ENCODE measurements at regions not wholly inside any gene's neighbourhood (a gene's known extent, or its start where the extent isn't known, plus 50 kb on each side); places are given as distances from the start of the nearest gene placed in this dataset.

DNA sequence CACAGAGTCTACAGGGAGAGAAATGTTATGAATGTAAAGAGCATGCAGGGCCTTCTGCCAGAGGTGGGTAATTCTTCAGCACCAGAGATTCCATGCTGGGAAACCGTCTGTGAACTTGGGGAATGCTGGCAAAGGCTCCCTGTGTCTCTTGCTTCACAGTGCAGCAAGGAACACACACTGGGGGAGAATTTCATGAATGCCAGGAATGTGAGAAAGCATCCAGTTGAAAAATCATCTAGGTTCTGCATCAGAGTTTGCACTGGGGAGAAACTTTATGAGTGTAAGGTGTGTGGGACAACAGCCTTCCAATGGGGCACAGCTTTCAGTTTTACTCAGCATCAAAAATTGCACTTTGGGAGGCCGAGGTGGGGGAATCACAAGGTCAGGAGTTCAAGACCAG lies 224.3 kb upstream of the IGFBP3 start:
- no peak for DNase-seq

DNA sequence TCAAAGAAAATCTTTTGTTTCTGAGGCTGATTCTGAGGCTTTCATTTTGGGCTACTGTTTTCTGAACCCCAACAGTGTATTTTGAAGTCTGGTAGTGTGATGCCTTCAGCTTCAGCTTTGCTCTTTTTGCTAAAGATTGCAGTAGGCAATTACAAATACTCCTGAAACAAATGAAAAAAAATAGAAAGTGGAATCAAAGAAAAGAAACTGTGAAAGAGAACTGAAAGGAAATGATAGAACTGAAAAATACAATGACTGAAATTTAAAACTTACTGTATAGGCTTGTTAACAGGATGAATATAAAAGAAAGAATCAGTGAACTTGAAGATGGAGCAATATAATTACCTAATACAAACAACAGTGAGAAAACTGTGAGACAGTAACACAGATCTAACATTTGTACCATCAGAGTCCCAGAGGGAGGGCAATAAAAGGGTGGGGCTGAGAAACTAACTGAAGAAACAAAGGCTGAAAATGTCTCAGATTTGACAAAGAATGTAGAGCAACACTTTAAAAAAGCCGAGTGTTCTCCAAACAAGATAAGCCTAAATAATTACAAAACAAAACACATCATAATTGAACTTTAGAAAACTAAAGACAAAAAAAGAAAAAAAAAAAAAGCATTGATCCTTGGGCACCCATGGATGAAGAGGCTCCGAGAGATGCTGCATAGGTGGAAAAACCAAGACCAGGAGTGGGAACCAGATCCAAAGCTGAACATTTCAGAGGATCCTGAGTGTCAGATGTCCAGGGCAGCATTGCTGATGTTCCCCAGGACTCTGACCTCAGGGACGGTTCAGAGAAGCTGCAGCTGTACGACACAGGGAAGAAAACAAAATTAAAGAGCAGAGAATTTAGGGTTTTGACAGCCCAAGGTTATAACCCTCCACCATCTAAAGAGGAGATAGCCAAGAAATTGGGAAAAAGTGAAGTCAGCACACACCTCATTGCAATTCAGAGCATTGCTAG lies 223.2 kb upstream of the IGFBP3 start:
- DNase-seq, result no peak

- no peak for DNase-seq
Measured at GRCh38 chr7:46143421-46143820, 222.3 kb upstream of the IGFBP3 start.

DNA sequence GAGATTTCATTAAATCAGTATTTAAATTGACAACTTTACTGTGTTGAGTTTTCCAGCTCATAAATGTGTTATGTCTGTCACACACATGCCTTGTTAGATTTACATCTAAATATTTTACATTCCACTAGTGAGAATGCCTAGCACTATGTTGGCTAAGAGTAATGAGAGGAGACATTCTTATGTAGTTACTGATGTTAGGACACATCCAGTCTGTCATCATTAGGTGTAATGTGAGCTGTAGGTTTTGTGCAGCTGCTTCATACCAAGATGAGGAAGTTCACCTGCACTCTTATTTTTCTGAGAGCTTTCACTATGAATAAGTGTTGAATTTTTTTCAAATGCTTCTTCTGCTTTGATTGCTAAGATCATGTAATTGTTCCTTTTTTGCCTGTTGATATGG lies 218.0 kb upstream of the IGFBP3 start:
- DNase-seq, result no peak

GRCh38 chr7:46137725-46138124 lies 216.7 kb upstream of the IGFBP3 start:
- no peak for DNase-seq

DNA sequence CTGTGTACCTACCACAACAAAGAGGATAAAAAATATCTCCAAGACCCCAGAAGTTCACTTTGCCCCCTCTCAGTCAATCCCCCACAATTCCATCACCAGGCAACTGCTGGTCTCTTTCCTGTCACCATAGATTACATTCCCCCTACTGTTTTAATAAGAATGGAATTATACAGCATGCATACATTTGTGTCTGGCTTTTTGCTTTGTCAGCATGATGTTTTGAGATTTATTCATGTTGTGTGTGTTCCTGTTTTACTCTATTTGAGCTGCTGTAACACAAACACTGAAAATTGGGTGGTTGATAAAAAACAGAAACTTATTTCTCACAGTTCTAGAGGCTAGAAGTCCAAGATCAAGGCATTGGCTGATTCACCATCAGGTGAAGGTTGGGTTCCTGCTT lies 214.5 kb upstream of the IGFBP3 start:
- DNase-seq, result no peak

DNA sequence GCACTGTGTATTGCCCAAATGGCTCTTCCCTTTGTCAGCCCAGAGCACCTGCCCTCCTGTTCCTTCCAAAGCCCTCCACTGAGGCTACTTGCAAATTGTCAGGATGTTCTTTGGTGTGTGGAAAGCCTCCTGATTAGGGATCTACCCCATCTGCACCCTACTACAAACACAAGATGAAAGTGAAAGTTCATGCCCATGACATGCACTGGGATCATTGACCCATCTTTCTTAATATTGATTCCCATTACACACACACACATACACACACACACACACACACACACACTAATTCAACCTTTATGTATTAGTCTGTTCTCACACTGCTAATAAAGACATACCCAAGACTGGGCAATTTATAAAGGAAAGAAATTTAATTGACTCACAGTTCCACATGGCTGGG lies 213.7 kb upstream of the IGFBP3 start:
- no peak for DNase-seq

GRCh38 chr7:46134385-46134784 lies 213.3 kb upstream of the IGFBP3 start:
- DNase-seq, result no peak

GRCh38 chr7:46133751-46134150 lies 212.7 kb upstream of the IGFBP3 start:
- no peak for DNase-seq

DNA sequence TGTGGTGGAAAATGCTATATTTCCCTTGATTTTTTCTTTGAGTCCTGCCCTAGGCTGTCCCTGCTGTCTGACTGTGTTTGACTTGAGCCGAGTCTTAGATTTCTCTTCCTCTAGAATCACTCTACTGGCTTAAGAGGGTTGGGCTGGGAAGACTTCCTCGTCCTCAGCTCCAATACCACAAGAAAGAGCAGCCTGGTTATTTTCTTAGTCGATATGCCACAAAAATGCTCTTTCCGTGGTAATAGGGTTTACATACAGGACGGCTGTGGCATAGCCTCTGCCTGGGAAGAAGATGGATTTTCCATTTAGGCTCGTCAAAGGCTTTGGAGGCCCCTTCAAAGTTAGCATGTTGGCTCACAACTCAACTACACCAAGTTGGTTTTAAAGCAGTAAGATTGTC lies 212.0 kb upstream of the IGFBP3 start:
- no peak for DNase-seq

DNA sequence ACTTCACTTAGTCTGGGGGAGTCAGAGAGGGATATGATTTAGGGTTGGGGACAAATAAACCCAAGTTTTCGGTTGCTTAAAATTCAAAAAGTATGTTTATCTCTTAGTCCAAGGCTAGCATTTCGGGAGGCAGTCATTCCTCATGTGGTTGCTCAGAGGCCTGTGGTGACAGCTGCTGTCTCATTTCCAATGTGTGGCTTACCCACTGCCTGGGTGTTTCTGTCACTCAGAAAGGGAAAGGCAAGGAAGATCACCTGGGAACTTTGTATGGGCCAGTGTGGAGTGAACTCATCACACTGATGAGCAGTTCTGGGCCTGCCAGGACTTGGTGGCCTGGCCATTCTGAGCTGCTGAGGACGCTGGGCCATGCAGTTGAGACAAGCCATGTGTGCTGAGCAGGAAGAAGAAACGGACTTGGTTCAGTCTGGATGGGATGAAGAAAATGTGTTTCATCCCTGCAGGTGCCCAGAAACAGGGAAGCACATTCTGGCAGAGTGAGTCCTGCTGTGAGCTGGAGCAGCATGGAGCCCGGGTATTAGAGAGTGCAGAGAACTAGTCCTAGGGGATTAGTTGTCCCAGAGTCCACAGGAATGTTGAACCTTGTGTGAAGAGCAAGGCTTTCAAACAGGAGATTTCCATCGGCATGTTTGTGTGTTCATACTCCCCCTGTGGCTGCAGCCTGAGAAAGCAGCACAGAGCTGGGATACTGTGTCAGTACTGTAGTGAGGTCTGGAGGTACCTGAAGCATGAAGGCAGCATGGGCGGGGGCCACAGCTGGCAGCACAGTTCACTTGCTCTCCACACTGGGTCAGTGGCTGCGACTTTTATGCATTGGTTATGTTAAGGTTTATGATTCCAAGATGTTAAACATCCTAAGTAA lies 211.1 kb upstream of the IGFBP3 start:
- peak; percentile 10 for DNase-seq

DNA sequence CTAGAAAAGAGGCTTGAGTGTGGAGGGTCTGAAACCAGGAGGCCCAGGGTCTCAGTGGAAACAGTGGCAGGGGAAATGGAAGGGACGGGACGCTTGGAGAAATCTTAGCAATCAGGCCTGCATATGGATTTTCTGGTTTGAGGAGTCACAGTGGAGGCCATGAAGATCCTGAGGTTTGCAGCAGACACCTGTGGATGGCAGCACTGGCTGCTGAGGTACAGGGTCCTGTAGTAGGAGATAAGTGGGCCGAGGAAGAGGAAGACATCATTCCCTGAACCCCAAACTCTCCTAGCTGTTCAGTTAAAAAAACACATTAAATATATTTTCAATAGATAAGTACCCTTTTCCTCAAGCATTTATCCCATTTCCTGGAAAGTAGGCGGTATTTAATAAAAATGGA lies 208.8 kb upstream of the IGFBP3 start:
- no peak for DNase-seq

DNA sequence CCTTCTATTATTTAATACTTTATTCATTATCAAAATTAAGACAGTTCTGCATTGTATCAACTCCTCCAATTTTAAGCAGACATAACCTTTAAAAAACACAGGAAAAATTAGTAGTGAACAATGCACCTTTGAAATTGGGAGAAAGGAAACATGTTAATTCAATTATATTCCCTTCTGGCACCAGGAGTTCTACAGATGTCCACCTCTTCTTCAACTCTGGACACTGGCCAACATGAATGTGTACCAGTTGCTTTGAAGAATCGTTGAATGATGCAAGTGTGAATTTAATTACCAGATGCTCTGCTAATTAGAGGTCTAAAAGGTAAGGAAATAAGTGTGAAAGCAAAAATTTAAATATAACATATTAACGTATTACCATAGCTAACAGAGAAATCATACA lies 206.7 kb upstream of the IGFBP3 start:
- DNase-seq, result no peak

DNA sequence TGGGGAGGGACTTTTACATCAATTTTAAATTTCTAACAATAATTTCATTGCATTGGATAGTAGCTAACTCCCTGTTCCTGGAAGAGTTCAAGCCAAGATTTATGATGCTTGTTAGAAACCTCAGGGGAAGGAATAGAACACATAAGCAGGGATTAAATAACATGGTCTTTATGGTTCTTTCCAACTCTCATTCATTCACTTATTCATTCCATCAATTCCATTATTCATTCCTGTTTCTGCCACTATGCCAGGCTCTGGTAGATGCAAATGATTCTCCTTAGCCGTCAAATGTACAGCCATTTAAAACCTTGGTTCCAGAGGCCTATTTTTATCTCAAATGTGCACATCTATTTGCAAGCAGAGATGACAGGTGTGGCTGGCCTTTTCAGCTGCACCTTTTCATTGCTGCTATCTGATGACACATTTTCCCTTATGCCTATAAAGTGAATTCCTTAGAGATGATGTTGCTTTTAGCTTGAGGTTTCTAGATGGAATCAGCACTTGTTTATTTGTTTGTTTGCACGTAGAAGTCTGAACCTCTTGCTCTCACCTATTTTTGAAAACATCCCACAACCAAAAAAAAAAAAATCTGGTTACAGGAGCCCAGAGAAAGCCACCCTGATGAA lies 205.7 kb upstream of the IGFBP3 start:
- DNase-seq, result peak; percentile 53

- DNase-seq, result no peak
Measured at GRCh38 chr7:46123756-46124343, 202.8 kb upstream of the IGFBP3 start.

DNA sequence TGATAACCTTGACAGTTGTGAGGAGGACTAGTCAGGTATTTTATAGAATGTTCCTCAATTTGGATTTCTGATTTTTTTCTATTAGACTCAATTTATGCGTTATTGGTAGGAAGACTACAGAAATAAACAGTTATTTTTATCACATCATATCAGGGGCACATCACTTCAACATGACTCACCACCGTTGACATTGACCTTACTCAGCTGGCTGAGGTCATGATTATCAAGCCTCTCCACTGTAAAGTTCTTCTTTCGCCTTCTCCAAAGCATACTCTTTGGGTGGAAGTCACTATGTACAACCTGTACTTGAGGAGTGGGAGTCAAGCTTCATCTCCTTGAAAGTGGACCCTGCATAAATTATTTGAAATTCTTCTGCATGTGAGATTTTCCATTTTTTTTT lies 194.3 kb upstream of the IGFBP3 start:
- no peak for DNase-seq

DNA sequence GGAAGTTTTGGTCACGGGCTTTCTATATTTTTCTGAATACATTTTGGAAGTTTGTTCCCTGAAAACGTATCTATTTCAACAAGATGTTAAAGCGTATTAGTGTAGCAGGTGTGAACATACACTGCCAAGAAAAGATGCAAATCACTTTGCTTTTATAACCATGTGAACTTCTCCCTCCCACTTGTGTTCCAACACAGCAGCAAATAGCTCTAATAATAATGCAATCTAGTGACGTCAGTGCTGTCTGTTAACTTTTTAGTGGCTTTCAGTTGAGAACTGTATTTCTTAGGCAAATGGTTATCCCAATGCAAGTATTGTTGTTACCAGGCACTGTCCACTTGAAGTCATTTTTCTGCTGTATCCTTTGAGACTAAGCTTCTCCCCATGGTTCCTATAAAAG lies 188.4 kb upstream of the IGFBP3 start:
- DNase-seq, result peak; percentile 69

DNA sequence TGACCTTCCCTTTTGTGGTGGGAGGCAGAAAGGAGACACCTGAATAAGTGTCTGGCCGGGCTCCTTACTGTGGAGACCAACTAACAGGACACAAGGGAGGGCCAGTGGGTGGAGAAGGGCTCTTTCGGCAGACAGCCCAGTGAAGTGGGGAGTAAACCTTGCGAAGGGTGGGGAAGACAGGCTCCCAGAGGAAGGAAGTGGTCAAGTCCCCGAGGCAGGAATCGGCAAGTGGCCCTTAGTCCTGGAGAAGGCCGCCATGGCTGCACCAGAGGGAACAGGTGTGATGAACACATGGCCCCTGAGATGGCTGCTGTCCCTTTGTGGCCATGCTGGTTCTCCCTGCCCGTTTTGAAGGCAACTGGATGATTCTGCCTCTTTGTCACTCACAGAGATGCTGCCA lies 187.2 kb upstream of the IGFBP3 start:
- no peak for DNase-seq

DNA sequence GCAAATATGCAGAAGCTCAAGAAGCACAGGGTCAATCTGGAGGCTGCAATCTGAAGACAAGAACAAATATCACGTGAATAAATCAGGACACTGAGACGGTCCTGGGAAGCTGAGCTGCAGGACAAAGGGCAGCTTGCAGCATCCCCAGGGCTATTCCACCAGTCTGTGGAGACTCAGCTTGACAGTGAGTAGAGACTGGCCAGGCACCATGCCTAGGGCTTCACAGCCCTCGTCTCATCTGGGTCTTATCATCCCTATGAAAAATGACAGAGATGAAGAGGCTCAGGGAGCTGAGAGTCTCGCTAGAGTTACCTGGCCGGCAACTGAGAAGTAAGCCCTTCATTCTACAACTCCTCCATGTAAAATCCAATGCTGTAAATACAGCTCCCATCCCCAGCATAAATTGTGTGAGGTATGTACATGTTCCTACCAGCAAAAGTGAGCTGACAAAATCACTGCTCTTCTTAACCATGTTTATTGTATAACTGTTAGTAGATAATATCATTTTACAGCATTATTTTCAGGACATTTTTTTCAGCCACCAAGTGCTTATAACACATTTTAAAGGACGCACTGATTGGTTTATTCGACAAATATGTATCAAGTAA lies 186.6 kb upstream of the IGFBP3 start:
- DNase-seq, result no peak

DNA sequence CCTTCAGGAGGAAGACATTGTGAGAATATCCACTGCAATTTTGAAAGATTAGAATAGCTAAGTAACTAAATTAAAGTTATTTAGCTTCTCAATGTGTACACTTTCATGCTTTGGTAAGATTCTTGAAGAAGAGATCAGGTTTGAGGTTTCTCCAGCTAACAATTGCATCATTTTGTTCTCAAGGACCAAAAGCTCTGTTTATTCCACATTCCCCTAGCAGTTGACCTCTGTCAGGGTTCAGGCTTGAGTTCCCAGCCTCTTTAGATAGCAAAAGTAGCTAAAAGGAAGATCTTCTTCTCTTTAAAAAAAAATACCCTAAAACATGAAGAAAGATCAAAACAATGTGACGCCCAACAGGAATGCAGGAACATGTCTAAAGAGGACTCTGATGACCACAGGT lies 179.4 kb upstream of the IGFBP3 start:
- no peak for DNase-seq

GRCh38 chr7:46099076-46099475 lies 178.0 kb upstream of the IGFBP3 start:
- DNase-seq, result no peak

DNA sequence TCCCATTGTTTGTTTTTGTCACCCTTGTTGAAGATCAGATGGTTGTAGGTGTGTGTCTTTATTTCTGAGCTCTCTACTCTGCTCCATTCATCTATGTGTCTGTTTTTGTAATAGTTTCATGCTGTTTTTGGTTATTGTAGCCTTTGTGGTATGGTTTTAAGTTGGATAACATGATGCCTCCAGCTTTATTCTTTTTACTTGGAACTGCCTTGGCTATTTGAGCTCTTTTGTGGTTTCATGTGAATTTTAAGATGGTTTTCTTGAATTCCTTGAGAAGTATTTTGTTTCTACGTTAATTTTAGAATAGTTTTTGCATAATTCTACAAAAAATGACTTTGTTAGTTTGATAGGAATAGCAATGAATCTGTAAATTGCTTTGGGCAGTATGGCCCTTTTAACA lies 170.0 kb upstream of the IGFBP3 start:
- no peak for DNase-seq

DNA sequence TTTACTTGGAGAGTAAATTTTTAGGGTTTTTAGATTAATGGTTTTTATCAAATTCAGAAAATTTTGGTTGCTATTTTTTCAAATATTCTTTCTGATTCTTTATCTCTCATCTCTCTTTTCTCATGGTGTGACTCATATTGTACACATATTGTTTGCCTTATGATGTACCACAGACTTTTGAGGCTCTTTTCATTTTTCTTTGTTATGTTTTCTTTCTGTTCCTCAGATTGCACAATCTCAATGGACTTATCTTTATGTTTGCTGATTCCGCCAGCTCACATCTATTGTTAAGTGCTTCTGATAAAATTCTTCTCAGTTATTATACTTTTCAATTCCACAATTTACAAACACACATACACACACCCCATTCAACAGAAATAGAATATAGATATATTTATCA lies 168.2 kb upstream of the IGFBP3 start:
- DNase-seq, result no peak
